Coronary artery (tissue), 2 donors: ENCODE measurements at regions not wholly inside any gene's neighbourhood (a gene's known extent, or its start where the extent isn't known, plus 50 kb on each side); places are given as distances from the start of the nearest gene placed in this dataset.

Experiments
- DNase-seq: peaks from one replicate; pipeline ENCODE4 v3.0.0-alpha.2; 2017; ENCODE audit warnings: low spot score
- H3K27ac ChIP-seq, 2 donors: fragments of 200-600 bp; sonication (generic); one replicate each; pipeline ENCODE4 v1.5.1; 2016 to 2019
- H3K4me3 ChIP-seq: fragments of 200-600 bp; sonication (generic); 2 replicates; pipeline ENCODE4 v1.5.1; 2016; ENCODE audit warnings: mild to moderate bottlenecking, moderate library complexity
- CTCF ChIP-seq: fragments of 200-600 bp; sonication (generic); IDR thresholded peaks from one replicate; pipeline ENCODE4 v1.5.1; 2019; ENCODE audit warnings: antibody characterized with exemption

- DNase-seq, result no peak
- Histone ChIP-seq H3K27ac (no peak overlapping the region), H3K4me3 (no peak overlapping the region)
- no peak for TF ChIP-seq CTCF
Measured at GRCh38 chr9:21638104-21638503, 156.0 kb upstream of the IFNE start.

GRCh38 chr9:21653091-21653490 is 149.3 kb upstream of the MTAP start:
- no peak for DNase-seq
- no peak for TF ChIP-seq CTCF
- H3K4me3 ChIP-seq, result no peak overlapping the region
- no peak overlapping the region for H3K27ac ChIP-seq

GRCh38 chr9:21653589-21653988 is 148.8 kb upstream of the MTAP start:
- no peak overlapping the region for H3K27ac ChIP-seq
- H3K4me3 ChIP-seq, result no peak overlapping the region
- no peak for DNase-seq
- no peak for TF ChIP-seq CTCF

GRCh38 chr9:21656776-21657674 is 145.4 kb upstream of the MTAP start:
- no peak overlapping the region for H3K27ac ChIP-seq
- no peak overlapping the region for H3K4me3 ChIP-seq
- DNase-seq, result no peak
- no peak for TF ChIP-seq CTCF

GRCh38 chr9:21657966-21658667 is 144.3 kb upstream of the MTAP start:
- Histone ChIP-seq H3K27ac (no peak overlapping the region), H3K4me3 (no peak overlapping the region)
- no peak for TF ChIP-seq CTCF
- DNase-seq, result no peak

- no peak overlapping the region for H3K27ac ChIP-seq
- TF ChIP-seq CTCF, result no peak
Measured at GRCh38 chr9:21660976-21661375, 141.5 kb upstream of the MTAP start.

GRCh38 chr9:21661626-21662025 is 140.8 kb upstream of the MTAP start:
- no peak for DNase-seq
- TF ChIP-seq CTCF, result no peak
- Histone ChIP-seq H3K27ac (no peak overlapping the region), H3K4me3 (no peak overlapping the region)

More at GRCh38 chr9:21660976-21661375, 141.5 kb upstream of the MTAP start:
- no peak overlapping the region for H3K4me3 ChIP-seq
- no peak for DNase-seq
